ENCODE measurements at regions not wholly inside any gene's neighbourhood (a gene's known extent, or its start where the extent isn't known, plus 50 kb on each side); places are given as distances from the start of the nearest gene placed in this dataset.
"Not testable (repeated sequence)": the region's sequence is repeated elsewhere in the genome, so short reads cannot be mapped to it uniquely, and the experiment has no call there.

DNA sequence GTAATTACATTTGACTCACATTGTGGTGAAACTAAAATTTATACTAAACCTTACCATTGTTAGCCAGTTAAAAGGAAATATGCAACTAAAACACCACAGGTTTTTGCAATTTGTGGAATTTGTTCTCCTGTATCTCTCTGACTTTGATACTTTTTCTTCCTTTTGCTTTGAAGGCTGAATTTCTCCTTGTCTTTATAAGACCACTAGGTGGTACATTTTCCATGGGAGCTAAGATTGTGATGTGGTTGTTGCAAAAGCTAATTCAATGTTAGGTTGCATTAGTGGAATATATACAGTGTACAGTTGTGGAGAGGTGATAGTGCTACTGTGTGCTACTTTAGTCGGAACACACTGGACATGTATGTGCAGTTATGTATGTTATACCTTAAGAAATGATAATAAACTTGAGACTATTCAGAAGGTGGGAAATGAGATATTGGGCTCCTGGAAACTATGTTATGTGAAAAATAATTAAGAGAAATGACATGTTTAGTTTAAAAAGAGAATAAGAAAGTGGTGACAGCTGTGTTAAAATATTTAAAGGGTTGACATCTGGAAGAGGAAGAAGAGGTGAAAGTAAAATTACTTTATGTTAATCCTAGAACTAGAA, 70.3 kb downstream of the ARL9 start:
- Histone ChIP-seq H3K27ac (no peak overlapping the region), H3K4me1 (no peaks in the 10 kb centered on the region), H3K36me3 (ENCODE audit: insufficient read depth in 1 of 2, low read depth in 1 of 2) (no peaks in the 10 kb centered on the region), H3K4me3 (no peak overlapping the region), H3K27me3 (ENCODE audit: insufficient read depth in 3 of 3, low read length in 2 of 3) (peaks cover 0 to 2% (median 0%) of the 10 kb centered on the region in 3 donors), H3K9me3 (peaks cover 7% of the 10 kb centered on the region)
- intact Hi-C loops (cut with DNase I): loop anchor here (1.0 to 10.0 kb wide), 4 partner anchors 79 to 259 kb away; no protein-coding TSS in a partner anchor
- peak; percentile 57 for TF ChIP-seq CTCF (IDR thresholded peaks at IDR 0.05)
- DNase-seq (no peak), ATAC-seq (peak in 1 of 4 donors; percentile 46)
- WGBS, 3 donors: 42 to 43% (median 43%) methylated on average over 1 of the region's 1 CpG

GRCh38 chr4:56592417-56592816, 86.8 kb downstream of the ARL9 start:
- ATAC-seq; H3K4me3 ChIP-seq; H3K36me3 ChIP-seq (ENCODE audit: insufficient read depth in 1 of 2, low read depth in 1 of 2); H3K27ac ChIP-seq; intact Hi-C loops (cut with DNase I); DNase-seq; H3K9me3 ChIP-seq; H3K4me1 ChIP-seq: not testable (repeated sequence)
- WGBS, 3 donors: 38 to 56% (median 50%) methylated on average over 24 to 41 of the region's 41 CpGs
- peaks cover 0 to 10% (median 0%) of the 10 kb centered on the region in 3 donors for H3K27me3 ChIP-seq (ENCODE audit: insufficient read depth in 3 of 3, low read length in 2 of 3)
